Embryonic facial prominence (tissue), 1 donor: ENCODE measurements at regions not wholly inside any gene's neighbourhood (a gene's known extent, or its start where the extent isn't known, plus 50 kb on each side); places are given as distances from the start of the nearest gene placed in this dataset.

Experiments used
- DNase-seq: peaks from one replicate; pipeline ENCODE4 v3.0.0-alpha.2; 2016; ENCODE audit errors: extremely low spot score

DNA sequence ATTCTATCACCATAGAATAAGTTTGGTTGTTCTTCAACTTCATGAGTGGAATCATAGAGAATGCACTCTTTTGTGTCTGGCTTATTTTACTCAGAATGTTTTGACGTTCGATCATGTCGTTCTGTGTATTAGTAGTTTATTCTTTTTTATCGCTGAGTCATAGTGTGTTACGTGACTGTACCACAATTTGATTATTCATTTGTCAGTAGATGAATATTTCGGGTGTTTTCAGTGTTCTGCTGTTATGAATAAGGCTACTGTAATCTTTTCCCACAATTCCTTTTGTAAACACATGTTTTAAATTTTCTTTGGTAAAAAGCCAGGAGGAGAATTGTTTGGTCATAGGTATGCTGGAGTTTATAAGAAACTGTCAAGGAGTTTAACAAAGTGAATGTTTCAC, 279.9 kb upstream of the B3GAT1 start:
- peak; percentile 23 for DNase-seq

DNA sequence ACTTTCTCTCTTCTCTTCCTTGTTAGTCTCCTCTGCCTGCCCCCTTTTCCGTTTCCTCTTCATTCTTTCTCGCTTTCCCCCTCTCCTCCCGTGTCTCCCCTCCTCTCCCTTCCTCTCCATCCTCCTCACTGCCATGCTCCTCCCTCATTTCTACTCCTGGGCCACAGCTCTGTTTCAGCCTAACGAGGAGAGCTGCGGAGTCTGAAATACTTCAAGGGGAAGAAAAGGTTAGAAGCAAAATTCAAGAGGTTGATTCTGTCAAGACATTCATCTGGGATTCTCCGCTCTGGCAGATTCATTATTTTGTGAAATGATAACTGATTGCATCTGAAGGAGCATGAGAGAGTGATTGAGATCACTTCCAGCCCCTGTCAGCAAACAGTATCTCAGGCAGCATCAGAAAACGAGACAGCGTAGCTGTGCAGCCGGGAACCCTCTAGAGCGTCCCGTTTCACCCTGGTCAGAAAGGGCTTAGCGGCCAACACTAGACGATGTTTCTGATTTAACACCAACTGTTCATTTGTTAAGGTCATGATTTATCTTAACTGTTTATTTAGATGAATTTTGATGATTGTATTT, 279.3 kb upstream of the B3GAT1 start:
- DNase-seq: no peak

DNA sequence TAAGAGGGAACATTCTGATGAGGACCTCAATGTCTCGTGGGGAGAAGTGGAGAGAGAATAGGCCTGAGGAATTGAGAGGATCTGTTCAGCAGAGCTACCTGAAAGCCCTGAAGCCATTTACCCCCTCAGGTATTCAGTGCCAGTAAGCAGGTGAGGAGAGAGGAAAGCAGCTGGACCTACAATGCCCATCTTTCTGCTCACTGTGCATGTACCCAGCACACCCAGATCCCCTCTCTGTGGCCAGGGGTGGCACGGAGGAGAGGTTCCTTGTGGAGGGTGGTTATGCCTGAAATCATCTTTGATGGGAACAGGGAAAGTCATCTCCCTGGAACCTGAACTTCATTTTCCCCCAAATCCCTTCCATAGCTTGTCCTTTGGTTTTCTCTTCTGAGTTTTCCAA, 277.8 kb upstream of the B3GAT1 start:
- DNase-seq: no peak

DNA sequence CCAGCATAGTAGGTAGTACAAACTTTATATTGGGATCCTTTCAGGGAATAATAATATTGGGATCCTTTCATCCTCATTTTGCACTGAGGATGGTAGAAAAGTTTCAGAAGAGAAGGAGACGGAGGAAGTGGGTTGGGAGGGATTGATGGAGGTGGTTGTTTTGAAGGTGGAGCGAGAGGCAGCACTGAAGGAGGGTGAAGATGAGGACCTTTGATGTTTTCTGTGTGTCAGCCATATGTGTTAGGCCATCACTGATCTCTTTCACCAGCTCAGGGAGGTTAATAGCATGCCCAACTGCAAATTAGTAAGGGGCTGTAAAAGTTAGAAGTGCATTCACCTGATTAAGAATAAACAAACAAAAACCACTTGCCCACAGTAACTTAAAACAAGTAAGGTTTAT, 275.5 kb upstream of the B3GAT1 start:
- no peak for DNase-seq

DNA sequence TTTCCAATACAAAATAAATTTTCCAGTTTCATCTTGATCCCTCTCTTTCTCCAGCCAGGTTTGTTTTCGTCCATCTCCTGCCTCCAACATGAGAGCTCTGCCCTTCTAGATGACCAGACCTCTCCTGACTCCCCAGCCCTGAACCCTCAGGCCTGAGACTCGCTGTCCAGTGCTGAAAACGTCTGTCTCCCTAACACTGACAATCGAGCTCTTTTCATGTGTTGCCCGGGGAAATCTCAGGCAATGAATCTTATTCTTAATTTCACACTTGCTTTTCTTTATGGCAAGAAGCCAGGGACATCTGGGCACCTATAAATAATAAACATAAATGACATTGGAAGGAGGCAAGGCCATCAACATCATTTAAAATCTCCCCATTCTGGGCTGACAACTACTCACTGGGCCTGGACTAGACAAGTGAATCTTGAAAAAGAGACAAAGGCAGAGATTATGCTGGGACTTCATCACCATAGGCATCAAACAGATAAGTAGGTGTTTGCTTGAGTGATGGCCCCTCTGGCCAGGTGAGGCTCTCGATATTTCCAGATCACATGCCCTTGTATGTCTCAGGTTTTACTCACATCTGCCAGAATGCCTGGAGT, 274.5 kb upstream of the B3GAT1 start:
- no peak for DNase-seq

DNA sequence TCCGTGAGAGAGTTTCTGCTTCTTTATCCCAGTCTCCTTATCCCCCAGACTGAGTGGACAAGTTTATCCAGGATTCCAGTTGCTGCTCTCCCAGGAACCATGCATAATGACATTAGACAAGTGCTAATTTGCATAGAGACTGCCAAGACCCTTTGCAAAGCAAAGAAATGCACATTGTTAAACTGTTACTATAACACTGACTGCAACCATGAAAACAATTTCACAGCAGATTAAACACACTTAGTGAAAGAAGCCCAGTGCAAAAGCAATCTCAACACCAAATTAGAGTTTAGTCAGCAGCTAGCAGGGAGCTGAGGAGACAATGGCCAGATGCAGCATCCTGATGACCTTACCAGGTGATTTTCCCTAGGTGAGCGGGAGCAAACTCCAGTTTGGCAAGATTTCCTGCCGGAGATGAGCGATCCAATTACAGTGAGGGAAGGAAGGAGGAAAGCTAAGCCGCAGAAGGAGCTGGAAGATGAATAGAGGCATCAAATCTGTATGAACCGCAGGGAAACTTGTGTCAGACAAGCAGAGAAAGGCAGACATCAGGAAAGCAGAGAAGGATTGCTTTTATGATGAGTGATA, 273.8 kb upstream of the B3GAT1 start:
- no peak for DNase-seq

DNA sequence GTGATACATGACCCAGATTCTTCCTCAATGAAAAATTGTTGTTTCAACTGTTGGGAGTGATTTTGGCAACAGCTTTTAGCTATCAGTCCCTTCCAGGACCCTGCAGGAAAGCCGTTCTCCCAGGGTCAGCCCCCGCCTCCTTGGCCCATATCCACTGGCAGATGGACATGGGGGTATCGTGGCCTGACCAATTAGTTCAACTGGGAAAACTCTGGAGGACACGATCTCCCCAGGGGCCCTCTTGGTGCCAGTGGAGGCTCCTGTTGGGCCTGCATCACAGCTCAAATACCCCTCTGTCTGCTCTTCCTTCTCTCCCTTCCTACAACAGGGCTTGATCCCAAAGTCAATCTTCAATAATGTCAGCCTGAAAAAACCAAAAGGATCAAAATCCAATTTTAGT, 272.5 kb upstream of the B3GAT1 start:
- DNase-seq: no peak

DNA sequence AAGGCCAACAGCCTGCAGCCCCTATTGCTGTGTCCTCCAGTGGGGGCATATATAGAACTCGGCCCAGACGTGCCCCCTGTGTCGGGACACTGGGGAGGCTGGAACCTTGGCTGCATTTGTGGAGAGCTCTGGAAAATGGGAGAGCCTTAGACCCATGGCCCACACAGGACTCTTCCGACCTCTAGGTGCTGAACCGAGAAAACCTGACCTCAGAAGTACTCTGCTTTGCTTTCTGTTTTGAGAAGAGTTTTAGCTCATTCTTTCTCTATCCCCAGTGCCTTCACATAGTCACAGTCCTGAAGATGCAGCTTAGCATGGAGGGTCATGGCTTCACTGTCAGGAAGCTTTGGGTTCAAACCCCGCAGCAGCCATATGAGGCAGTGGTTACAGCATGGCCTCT, 271.8 kb upstream of the B3GAT1 start:
- no peak for DNase-seq

DNA sequence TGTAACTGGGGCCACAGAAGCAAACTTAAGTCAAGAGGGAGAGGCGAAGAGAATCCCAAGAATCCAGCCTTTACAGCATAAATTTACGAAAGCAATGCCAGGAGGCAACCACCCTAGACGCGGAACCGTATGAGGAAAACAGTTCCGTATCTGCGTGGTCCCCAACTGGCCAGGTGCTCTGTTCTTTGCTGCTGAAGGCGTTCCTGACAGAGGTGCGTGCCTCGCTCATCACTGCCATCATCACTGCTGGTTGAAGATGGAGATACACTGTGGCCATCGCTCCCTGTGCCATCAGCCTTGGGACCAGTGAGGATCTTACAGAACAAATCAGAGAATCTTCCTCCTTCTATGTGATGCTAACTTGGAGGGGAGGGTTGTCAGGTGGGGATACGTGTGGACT, 270.5 kb upstream of the B3GAT1 start:
- no peak for DNase-seq

DNA sequence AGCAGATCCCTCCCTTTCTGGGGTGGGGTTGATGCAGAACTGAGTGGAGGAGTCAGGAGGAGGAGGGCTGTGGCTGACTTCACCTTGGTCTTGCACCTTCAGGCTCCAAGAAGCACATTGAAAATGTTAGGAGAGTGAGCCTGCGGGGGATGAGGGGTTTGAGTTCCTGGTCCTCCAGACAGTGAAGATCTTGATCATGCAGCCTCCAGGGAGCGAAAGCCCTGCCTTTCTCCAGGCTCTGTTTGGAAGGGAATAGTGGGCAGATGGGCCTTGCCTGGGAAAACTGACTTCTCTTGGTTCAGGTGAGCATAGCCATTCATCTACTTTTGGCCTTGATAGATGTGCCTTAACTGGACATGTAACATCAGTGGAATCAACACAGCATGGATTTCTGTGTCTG, 267.6 kb upstream of the B3GAT1 start:
- DNase-seq: no peak

DNA sequence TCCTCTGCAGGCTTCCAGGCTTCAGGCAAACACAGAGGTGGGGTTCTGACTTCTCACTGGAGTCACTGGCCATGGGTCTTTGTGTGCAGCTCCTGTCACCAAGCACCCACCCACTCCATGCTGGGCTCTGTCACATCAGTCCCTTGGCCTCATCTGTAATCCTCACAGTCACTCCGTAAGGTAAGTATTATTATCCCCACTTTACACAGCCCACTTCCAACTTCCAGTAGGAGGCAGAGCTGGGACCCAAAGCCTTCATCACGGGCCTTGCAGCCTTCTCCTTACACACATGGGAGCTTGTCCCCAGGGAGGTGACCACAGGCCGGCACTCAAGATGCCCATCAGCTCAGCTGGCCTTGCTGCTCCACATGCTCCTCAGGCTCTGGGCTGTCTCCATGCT, 266.7 kb upstream of the B3GAT1 start:
- DNase-seq: no peak

DNA sequence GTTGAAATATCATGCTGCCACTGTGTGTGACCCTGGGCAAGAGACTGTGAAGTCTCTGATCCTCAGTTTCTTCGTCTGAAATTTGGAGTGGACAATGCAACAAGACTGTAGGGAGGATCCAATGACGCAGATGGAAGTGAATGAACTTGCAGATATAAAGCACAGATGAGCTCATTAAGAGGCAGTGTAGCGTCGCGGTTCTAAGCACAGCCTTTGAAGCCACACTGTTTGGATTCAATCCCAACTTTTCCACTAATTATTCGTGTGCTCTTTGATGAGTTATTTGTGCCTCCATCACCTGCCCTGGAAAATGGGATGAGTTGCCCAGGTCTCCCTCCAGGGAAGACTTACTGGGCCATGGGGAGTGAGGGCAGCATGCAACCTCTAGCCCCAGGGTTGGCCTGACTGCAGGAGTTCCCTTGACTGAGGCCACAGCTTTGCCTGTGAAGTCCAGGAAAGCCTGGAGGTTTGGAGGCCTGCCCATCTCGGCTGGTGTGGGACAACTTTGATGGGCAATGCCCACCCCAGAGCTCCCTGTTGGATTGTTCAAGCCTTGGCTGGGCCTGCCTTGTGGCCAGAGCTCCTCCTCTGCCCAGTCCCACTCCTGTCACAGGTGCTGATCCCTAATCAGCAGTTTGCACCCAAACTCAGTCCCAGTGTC, 266.0 kb upstream of the B3GAT1 start:
- DNase-seq: no peak

DNA sequence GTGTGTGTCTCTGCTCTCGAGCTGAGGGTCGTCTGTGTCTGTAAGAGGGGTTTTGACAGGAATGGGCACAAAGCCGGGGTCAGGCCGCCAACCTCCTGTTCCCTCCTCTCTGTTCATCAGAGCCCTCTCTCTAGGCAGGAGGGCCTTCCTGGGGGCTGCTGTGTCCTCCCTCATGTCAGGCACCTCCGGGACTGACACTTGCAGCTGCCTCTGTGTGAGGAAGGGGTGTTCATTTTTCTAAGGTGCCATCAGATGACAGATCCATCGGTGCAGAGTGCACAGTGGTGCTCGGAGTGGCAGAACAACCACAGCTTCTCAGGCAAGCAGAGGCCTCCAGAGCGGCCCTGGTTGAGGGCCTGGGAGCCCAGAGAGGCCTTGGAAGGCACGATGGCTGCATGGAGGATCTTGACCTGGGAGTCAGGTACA, 265.4 kb upstream of the B3GAT1 start:
- DNase-seq: no peak

DNA sequence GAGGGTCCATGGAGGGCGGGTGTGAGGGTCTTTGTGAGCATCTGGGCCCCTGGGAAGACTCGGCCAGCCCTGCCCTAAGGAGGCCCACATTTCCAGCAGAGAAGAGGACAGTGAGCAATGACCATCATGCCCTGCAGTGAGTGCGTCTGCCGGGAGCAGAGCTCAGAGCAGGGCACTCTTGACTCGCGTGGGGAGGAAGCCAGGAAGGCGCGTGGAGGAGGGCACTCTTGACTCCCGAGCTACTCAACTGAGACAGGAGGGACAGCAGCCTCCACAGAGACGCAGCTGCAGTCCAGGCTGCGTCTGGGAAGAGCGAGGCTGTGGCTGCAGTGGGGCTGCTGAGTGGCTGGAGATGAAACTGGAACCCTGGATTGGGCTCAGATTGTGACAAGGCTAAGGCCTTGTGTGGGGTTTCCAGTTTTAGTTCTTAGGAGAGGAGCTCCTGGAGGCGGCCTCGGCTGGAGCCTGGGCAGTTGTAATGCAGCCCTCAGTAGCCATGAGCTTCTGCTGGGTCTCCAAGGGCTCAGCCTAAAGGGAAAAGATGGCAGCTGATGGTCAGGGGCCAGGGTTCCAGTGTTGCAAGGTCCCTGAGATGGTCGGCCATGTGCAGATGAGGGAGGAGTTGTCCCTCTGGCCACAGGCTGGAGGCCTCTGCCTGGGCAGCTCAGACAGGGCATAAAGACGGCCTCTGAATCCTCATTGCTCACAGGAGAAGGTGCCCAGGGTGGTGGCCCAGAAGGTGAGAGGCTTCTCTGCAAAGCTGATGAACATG, 264.7 kb upstream of the B3GAT1 start:
- DNase-seq: no peak

DNA sequence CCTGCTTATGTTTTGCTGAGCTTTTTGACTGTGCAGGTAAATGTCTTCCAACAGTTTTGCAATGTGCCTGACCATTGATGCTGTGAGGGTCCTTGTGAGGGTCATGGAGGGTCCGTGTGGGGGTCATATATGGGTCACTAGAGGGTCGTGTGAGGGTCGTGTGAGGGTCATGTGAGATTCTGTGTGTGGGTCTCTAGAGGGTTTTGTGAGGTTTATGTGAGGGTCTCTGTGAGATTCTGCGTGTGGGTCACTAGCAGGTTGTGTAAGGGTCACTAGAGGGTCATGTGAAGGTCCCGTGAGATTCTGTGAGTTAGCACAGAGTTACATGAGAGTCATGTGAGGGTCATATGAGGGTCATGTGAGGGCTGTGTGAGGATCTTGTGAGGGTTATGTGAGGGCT, 263.9 kb upstream of the B3GAT1 start:
- no peak for DNase-seq

DNA sequence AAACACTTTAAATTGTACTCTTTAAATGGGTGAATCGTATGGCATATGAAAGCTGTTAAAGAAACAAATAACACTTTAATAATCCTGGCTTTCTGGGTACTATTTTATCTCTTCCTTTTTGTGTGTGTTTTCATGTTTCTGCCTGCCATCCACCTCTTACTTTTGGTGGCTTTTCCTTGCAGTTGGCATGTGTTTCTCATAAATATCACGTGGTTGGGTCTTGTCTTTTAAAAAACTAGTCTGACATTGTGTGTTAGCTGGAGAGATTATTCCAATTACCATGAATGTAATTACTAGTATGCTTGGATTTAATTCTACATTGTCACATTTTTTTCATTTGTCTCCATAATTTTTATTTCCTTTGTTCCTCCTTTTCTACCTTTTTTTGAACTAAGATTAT, 262.9 kb upstream of the B3GAT1 start:
- DNase-seq: no peak

DNA sequence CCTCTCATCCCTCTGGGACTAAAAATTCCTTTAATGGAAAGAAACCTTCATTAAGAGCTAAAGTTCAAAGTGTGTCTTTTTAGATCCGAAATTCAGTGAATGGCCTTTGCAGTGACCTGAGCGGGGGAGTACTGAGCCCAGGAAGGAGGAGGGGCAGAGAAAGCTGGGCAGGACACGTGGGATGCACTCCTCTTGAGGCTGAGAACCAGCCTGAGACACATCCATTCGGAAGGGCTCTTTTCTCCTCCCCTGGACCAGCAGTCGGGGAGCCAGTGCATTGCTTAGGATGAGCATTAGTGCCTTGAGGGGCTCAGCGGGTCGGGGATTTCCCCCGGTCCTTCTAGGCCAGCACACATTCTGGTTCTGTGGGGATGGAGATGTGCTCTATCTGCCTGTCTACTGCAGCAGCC, 258.9 kb upstream of the B3GAT1 start:
- no peak for DNase-seq

DNA sequence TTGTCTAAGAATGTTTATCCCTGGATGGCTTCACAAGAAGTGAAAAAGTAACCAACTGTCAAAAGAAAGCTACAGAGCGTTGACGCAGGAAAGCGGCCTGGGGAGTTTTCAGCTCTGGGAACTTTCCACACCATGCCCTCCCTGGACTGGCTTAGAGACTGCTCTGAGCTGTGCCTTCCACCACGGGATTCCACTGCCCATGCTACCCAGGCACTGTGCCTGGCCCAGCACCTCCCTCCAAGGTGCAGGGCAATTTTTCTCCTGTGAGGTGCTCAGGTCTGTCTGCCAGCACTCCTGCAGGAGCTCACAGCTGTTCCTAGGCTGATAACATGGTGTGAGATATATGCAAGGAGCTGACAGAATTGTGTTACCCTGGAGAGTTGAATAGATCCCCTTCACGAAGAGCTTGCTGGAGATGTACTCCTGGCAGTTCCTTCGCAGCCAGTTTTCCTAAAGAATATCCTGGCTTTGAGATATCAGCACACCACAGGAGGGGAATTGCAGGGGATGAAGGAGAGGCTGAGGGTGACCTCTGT, 258.3 kb upstream of the B3GAT1 start:
- DNase-seq: no peak

DNA sequence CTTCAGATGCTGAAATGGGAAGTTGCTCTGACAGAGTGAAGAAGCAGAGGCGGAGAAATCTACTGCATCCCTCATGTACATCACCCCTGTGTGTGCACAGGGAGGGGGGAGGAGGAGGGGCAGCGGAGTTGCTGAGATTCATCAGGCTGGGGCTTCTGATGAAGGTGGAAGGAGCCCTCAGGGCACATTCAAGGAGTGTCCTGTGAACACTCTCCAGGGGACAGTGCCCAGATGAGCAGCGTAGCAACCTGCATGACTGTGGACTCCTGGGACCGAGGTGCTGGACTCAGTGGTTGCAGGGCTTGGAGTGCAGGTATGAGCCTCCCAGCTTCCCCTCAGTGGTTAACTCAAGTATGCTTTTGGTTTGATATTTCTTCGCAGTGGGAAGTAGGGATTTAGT, 257.8 kb upstream of the B3GAT1 start:
- no peak for DNase-seq

DNA sequence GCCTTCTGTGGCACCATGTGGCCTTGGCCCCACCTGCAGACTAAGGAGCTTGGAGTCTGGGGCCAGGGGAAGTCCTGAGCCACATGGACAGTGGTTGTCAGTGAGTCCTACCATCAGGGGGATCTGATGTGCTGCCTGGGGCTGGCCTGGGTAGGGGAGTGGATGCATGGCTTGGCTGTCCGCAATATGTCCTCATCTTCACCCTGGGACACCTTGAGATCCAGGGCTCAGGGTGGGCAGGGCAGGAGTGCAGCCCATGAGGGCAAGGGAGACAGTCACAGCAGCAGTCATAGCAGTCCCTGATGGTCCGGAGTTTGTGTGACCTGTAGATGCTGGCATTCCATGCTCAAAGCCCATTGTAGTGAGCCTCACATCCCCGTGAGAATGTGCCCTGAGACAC, 256.8 kb upstream of the B3GAT1 start:
- DNase-seq: no peak

DNA sequence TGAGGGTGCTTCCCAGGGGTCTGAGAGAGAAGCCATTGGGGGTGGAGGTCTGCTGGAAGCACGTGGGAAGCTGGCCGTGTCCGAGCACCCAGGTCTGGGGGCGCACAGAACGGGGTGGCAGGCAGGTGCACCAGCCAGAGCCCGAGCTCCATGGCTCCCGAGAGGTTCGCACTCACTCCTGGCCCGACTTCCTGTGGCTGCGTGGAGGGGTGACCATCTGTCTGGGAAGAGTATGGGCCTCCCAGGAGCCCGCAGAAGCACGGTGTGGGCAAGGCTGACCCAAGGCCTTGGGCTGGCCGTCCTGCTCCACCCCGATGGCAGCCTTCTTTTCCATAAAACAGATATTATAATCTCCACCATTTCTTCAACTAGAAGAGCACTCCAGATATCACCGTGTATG, 256.0 kb upstream of the B3GAT1 start:
- DNase-seq: no peak

DNA sequence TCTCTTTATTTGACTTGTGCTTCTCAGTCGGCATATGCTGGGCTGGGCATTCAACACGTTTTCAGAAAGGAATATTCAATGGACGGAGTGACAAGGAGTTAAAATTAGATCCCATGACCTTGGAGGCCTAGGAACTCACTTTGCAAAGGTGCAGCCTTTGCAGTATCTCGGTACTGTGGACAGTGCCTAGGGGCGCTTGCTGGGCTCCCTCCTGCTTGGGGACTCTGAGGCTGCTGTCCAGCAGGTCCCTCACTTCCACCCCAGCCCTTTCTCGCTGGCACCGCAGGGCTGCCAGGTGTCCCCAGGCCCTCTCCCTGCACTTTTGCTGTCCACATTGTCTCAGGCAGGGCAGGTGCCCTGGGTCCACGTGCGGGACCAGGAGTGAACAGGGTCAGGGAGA, 255.5 kb upstream of the B3GAT1 start:
- DNase-seq: no peak
